HepG2 (cell line): ENCODE measurements at regions not wholly inside any gene's neighbourhood (a gene's known extent, or its start where the extent isn't known, plus 50 kb on each side); places are given as distances from the start of the nearest gene placed in this dataset.
A peak's percentile ranks its signal among the peaks of the same experiment; 100 is the strongest.

ENCODE experiments used
- ATAC-seq: fragments of 200-7000 bp; cut with Tn5 transposase; 3 replicates; pipeline ENCODE4 v1.9.1; 2020; ENCODE audit warnings: mild to moderate bottlenecking, moderate library complexity
- BruUV-seq: library from RNA; stranded (reverse); fragments of 400-500 nt; replicated peaks from 2 replicates; lab custom pipeline; 2021; lab: Mats Ljungman, UMichigan
- CTCF ChIA-PET: fragments of 300-600 bp; formaldehyde crosslinking; extraction: SDS; loops from one replicate; lab custom pipeline; 2021; ENCODE audit warnings: low total read pairs, inconsistent platforms, low intra/inter-chr PET ratio; lab: Yijun Ruan, JAX
- POLR2A ChIA-PET: fragments of 350-600 bp; sonication (Branson Sonifier 250); formaldehyde crosslinking; loops from one replicate; lab custom pipeline; 2020; ENCODE audit warnings: antibody characterized with exemption, inconsistent platforms; lab: Yijun Ruan, JAX
- DNase-seq: peaks from one replicate; pipeline ENCODE4 v3.0.0-alpha.2; 2015; ENCODE audit warnings: low spot score
- FAIRE-seq: peaks from 3 replicates; lab custom pipeline; 2011; peaks lifted over from hg19 to GRCh38; lab: Jason Lieb, UNC
- H2AFZ ChIP-seq: one replicate; pipeline ENCODE4 v1.6.1; 2011; ENCODE audit warnings: low read length, inconsistent platforms
- H3K27ac ChIP-seq: fragments of 300-600 bp; 3 replicates; pipeline ENCODE4 v1.8.0; 2011; ENCODE audit warnings: mixed run types, mild to moderate bottlenecking, mixed read lengths, low read length, inconsistent platforms; ENCODE audit not compliant: insufficient read depth; ENCODE audit errors: extremely low read length
- H3K27me3 ChIP-seq, 2 experiments: fragments of 200-600 bp in 1 of 2; 2 replicates in 1 of 2; 3 replicates in 1 of 2; pipeline versions ENCODE4 v1.6.0 to v1.8.0; 2011; ENCODE audit warnings: low read length in 2 of 2, mild to moderate bottlenecking in 2 of 2, moderate library complexity in 2 of 2, inconsistent platforms in 1 of 2; ENCODE audit not compliant: insufficient read depth in 2 of 2, control insufficient read depth in 1 of 2
- H3K36me3 ChIP-seq, 2 experiments: fragments of 200-600 bp in 1 of 2; replicated peaks in 1 of 2; 2 replicates in 1 of 2; 3 replicates in 1 of 2; pipeline versions ENCODE4 v1.5.1 to v1.8.0; 2011; ENCODE audit warnings: low read length in 2 of 2, inconsistent platforms in 1 of 2; ENCODE audit not compliant: insufficient read depth in 2 of 2, control insufficient read depth in 1 of 2
- H3K4me1 ChIP-seq: 2 replicates; pipeline ENCODE4 v1.5.1; 2012; ENCODE audit warnings: low read length, inconsistent platforms; ENCODE audit not compliant: insufficient read depth
- H3K4me2 ChIP-seq: 2 replicates; pipeline ENCODE4 v1.6.0; 2011; ENCODE audit warnings: low read depth, low read length, inconsistent platforms
- H3K4me3 ChIP-seq, 3 experiments: fragments of 200-600 bp in 1 of 3; sonication (generic), shearing (Covaris generic) in 1 of 3; replicated peaks in 1 of 3; 2 replicates each; pipeline ENCODE4 v1.5.1; 2011 to 2016; ENCODE audit warnings: low read length in 3 of 3, inconsistent platforms in 2 of 3, low read depth in 2 of 3, mild to moderate bottlenecking in 2 of 3, control low read depth in 1 of 3, mixed read lengths in 1 of 3; ENCODE audit not compliant: insufficient read depth in 1 of 3
- H3K79me2 ChIP-seq: one replicate; pipeline ENCODE4 v1.6.1; 2011; ENCODE audit warnings: low read length, inconsistent platforms; ENCODE audit not compliant: insufficient read depth
- H3K9ac ChIP-seq: 2 replicates; pipeline ENCODE4 v1.6.0; 2011; ENCODE audit warnings: mild to moderate bottlenecking, low read depth, low read length, inconsistent platforms; ENCODE audit not compliant: insufficient read depth
- H3K9me3 ChIP-seq: 2 replicates; pipeline ENCODE4 v1.5.1; 2012; ENCODE audit warnings: mild to moderate bottlenecking, low read length
- H4K20me1 ChIP-seq: 2 replicates; pipeline ENCODE4 v1.6.0; 2011; ENCODE audit warnings: inconsistent platforms, mild to moderate bottlenecking, low read length, moderate library complexity; ENCODE audit not compliant: insufficient read depth
- BORCS8-MEF2B ChIP-seq: sonication (generic); formaldehyde crosslinking; IDR thresholded peaks from 2 replicates; pipeline ENCODE4 v1.8.0; 2022; ENCODE audit warnings: mild to moderate bottlenecking, missing genetic modification reagents
- ETV5 ChIP-seq: IDR thresholded peaks from 2 replicates; pipeline ENCODE4 v1.6.1; 2018; ENCODE audit warnings: missing biosample characterization, missing genetic modification reagents, inconsistent platforms, borderline replicate concordance
- GABPA ChIP-seq, 2 experiments: IDR thresholded peaks; 2 replicates each; pipeline ENCODE4 v1.6.1; 2011 to 2016; ENCODE audit warnings: low read depth in 2 of 2, low read length in 1 of 2, missing biosample characterization in 1 of 2, missing genetic modification characterization in 1 of 2
- GFI1 ChIP-seq: sonication (generic); formaldehyde crosslinking; IDR thresholded peaks from 2 replicates; pipeline ENCODE4 v1.5.0; 2020; ENCODE audit warnings: missing genetic modification reagents, mild to moderate bottlenecking, borderline replicate concordance
- HES4 ChIP-seq: sonication (generic); formaldehyde crosslinking; IDR thresholded peaks from 2 replicates; pipeline ENCODE4 v1.9.0; 2021; ENCODE audit warnings: mild to moderate bottlenecking, missing genetic modification reagents, borderline replicate concordance
- HNF1B ChIP-seq: sonication (generic); formaldehyde crosslinking; IDR thresholded peaks from 2 replicates; pipeline ENCODE4 v1.5.1; 2020; ENCODE audit warnings: mild to moderate bottlenecking, moderate library complexity, missing genetic modification reagents
- MIER2 ChIP-seq: IDR thresholded peaks from 2 replicates; pipeline ENCODE4 v1.6.1; 2016; ENCODE audit warnings: missing biosample characterization, missing genetic modification reagents
- YEATS2 ChIP-seq: sonication (generic); formaldehyde crosslinking; IDR thresholded peaks from 2 replicates; pipeline ENCODE4 v1.4.0; 2020; ENCODE audit warnings: missing genetic modification reagents, borderline replicate concordance
- ZBTB33 ChIP-seq: sonication (generic); formaldehyde crosslinking; IDR thresholded peaks from 2 replicates; pipeline ENCODE4 v1.4.0; 2020; ENCODE audit warnings: missing genetic modification reagents
- ZSCAN20 ChIP-seq: sonication (generic); formaldehyde crosslinking; IDR thresholded peaks from 2 replicates; pipeline ENCODE4 v1.4.0; 2020; ENCODE audit warnings: missing genetic modification reagents, mild to moderate bottlenecking, borderline replicate concordance
- WGBS: methylation state at CpG from one replicate; pipeline ENCODE4 v1.1.6; 2017; ENCODE audit warnings: low lambda C conversion rate; 5-methylcytosine and 5-hydroxymethylcytosine counted together
- in situ Hi-C: cut with HindIII; loops from 2 replicates; pipeline ENCODE4 v1.10.0; 2017; ENCODE audit warnings: low pct_unique_long_range_greater_than_20kb; ENCODE audit not compliant: extremely low pct_ligation_motif_present
- intact Hi-C: fragments of 100-400 bp; cut with micrococcal nuclease; formaldehyde crosslinking; loops from one replicate; pipeline ENCODE4 v1.10.0; 2022; ENCODE audit not compliant: unreplicated experiment
- TF ChIP-seq, protein P1 (sequence below): sonication (generic); formaldehyde crosslinking; IDR thresholded peaks from 2 replicates; pipeline ENCODE4 v1.4.0; 2020; ENCODE audit warnings: mild to moderate bottlenecking, missing genetic modification reagents, borderline replicate concordance
- TF ChIP-seq, protein P2 (sequence below): conservative IDR thresholded peaks from 2 replicates; pipeline ENCODE4 v1.6.1; 2018; ENCODE audit warnings: missing genetic modification reagents
- TF ChIP-seq, protein P3 (sequence below): sonication (generic); formaldehyde crosslinking; IDR thresholded peaks from 2 replicates; pipeline ENCODE4 v1.9.0; 2021; ENCODE audit warnings: missing genetic modification reagents, mild to moderate bottlenecking, borderline replicate concordance

- peaks cover 50% of the 10 kb centered on the region for H3K4me1 ChIP-seq
- BruUV-seq = no TSS peak
- 91% methylated on average over 3 of the region's 3 CpGs for WGBS
Measured at GRCh38 chr16:80915079-80915450, 91.6 kb downstream of the CMC2 start.

More at GRCh38 chr16:80915079-80915450, 91.6 kb downstream of the CMC2 start:
- POLR2A ChIA-PET = no interaction called here
- peaks cover 8% of the 10 kb centered on the region; the same call in 1 of the 2 replicates for H3K9me3 ChIP-seq
- no peak overlapping the region for H2AFZ ChIP-seq
- H3K79me2 ChIP-seq = no peaks in the 10 kb centered on the region
- TF ChIP-seq ZSCAN20 (CRISPR knock-in tag) = no peak
- TF ChIP-seq, protein P1, sequence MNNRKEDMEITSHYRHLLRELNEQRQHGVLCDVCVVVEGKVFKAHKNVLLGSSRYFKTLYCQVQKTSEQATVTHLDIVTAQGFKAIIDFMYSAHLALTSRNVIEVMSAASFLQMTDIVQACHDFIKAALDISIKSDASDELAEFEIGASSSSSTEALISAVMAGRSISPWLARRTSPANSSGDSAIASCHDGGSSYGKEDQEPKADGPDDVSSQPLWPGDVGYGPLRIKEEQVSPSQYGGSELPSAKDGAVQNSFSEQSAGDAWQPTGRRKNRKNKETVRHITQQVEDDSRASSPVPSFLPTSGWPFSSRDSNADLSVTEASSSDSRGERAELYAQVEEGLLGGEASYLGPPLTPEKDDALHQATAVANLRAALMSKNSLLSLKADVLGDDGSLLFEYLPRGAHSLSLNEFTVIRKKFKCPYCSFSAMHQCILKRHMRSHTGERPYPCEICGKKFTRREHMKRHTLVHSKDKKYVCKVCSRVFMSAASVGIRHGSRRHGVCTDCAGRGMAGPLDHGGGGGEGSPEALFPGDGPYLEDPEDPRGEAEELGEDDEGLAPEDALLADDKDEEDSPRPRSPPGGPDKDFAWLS (CRISPR knock-in tag) = no peak
- TF ChIP-seq BORCS8-MEF2B (CRISPR knock-in tag) = no peak
- TF ChIP-seq ZBTB33 (CRISPR knock-in tag) = no peak
- TF ChIP-seq ETV5 (CRISPR knock-in tag) = no peak
- TF ChIP-seq HES4 (CRISPR knock-in tag) = no peak
- TF ChIP-seq HNF1B (CRISPR knock-in tag) = no peak
- TF ChIP-seq, protein P2, sequence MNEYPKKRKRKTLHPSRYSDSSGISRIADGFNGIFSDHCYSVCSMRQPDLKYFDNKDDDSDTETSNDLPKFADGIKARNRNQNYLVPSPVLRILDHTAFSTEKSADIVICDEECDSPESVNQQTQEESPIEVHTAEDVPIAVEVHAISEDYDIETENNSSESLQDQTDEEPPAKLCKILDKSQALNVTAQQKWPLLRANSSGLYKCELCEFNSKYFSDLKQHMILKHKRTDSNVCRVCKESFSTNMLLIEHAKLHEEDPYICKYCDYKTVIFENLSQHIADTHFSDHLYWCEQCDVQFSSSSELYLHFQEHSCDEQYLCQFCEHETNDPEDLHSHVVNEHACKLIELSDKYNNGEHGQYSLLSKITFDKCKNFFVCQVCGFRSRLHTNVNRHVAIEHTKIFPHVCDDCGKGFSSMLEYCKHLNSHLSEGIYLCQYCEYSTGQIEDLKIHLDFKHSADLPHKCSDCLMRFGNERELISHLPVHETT (CRISPR knock-in tag) = no peak
- TF ChIP-seq MIER2 (CRISPR knock-in tag) = no peak
- TF ChIP-seq GABPA (IDR thresholded peaks at IDR 0.05; ENCODE audit: low read depth, low read length) = no peak
- TF ChIP-seq GABPA (CRISPR knock-in tag; IDR thresholded peaks at IDR 0.05; ENCODE audit: low read depth) = no peak
- no peak for TF ChIP-seq GFI1 (CRISPR knock-in tag)
- TF ChIP-seq, protein P3, sequence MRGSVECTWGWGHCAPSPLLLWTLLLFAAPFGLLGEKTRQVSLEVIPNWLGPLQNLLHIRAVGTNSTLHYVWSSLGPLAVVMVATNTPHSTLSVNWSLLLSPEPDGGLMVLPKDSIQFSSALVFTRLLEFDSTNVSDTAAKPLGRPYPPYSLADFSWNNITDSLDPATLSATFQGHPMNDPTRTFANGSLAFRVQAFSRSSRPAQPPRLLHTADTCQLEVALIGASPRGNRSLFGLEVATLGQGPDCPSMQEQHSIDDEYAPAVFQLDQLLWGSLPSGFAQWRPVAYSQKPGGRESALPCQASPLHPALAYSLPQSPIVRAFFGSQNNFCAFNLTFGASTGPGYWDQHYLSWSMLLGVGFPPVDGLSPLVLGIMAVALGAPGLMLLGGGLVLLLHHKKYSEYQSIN (CRISPR knock-in tag) = no peak
- no peak for TF ChIP-seq YEATS2 (CRISPR knock-in tag)
- no peak overlapping the region for H3K9ac ChIP-seq
- DNase-seq (no peak), ATAC-seq (no peak), FAIRE-seq (no peak)
- H3K4me2 ChIP-seq = peak overlapping the region; percentile 54; the same call in 1 of the 2 replicates
- in situ Hi-C loops = no loop called here
- intact Hi-C loops = no loop called here
- no peaks in the 10 kb centered on the region for H3K36me3 ChIP-seq
- no peaks in the 10 kb centered on the region for H3K27me3 ChIP-seq
- CTCF ChIA-PET = no interaction called here
- H3K4me3 ChIP-seq = no peak overlapping the region
- no peaks in the 10 kb centered on the region for H4K20me1 ChIP-seq
- H3K27ac ChIP-seq = no peak overlapping the region
